ENCODE measurements at regions not wholly inside any gene's neighbourhood (a gene's known extent, or its start where the extent isn't known, plus 50 kb on each side); places are given as distances from the start of the nearest gene placed in this dataset.

- no peak for DNase-seq (ENCODE audit: low read depth in 2 of 2)
Measured at GRCh38 chr5:152995214-152995725, 495.2 kb upstream of the GRIA1 start.

GRCh38 chr5:153005711-153006110 lies 484.8 kb upstream of the GRIA1 start:
- DNase-seq (ENCODE audit: low read depth in 2 of 2): no peak

GRCh38 chr5:153006681-153007080 lies 483.8 kb upstream of the GRIA1 start:
- DNase-seq (ENCODE audit: low read depth in 2 of 2): no peak

- DNase-seq (ENCODE audit: low read depth in 2 of 2): no peak
Measured at GRCh38 chr5:153014194-153014593, 476.3 kb upstream of the GRIA1 start.

- no peak for DNase-seq (ENCODE audit: low read depth in 2 of 2)
Measured at GRCh38 chr5:153018121-153018520, 472.3 kb upstream of the GRIA1 start.

GRCh38 chr5:153030755-153031725 lies 459.4 kb upstream of the GRIA1 start:
- DNase-seq (ENCODE audit: low read depth in 2 of 2): no peak

GRCh38 chr5:153039501-153039900 lies 451.0 kb upstream of the GRIA1 start:
- no peak for DNase-seq (ENCODE audit: low read depth in 2 of 2)

GRCh38 chr5:153043886-153044285 lies 446.6 kb upstream of the GRIA1 start:
- DNase-seq (ENCODE audit: low read depth in 2 of 2): no peak

GRCh38 chr5:153050496-153051179 lies 439.8 kb upstream of the GRIA1 start:
- no peak for DNase-seq (ENCODE audit: low read depth in 2 of 2)

- DNase-seq (ENCODE audit: low read depth in 2 of 2): no peak
Measured at GRCh38 chr5:153066281-153066680, 424.2 kb upstream of the GRIA1 start.

- DNase-seq (ENCODE audit: low read depth in 2 of 2): no peak
Measured at GRCh38 chr5:153067869-153068268, 422.6 kb upstream of the GRIA1 start.

GRCh38 chr5:153079396-153079795 lies 411.1 kb upstream of the GRIA1 start:
- no peak for DNase-seq (ENCODE audit: low read depth in 2 of 2)

- DNase-seq (ENCODE audit: low read depth in 2 of 2): no peak
Measured at GRCh38 chr5:153080940-153081339, 409.5 kb upstream of the GRIA1 start.

- DNase-seq (ENCODE audit: low read depth in 2 of 2): no peak
Measured at GRCh38 chr5:153081385-153081784, 409.1 kb upstream of the GRIA1 start.

GRCh38 chr5:153084511-153084910 lies 406.0 kb upstream of the GRIA1 start:
- DNase-seq (ENCODE audit: low read depth in 2 of 2): no peak

GRCh38 chr5:153086486-153086885 lies 404.0 kb upstream of the GRIA1 start:
- DNase-seq (ENCODE audit: low read depth in 2 of 2): no peak

- DNase-seq (ENCODE audit: low read depth in 2 of 2): no peak
Measured at GRCh38 chr5:153088538-153088937, 401.9 kb upstream of the GRIA1 start.

- DNase-seq (ENCODE audit: low read depth in 2 of 2): no peak
Measured at GRCh38 chr5:153094333-153094732, 396.1 kb upstream of the GRIA1 start.

- DNase-seq (ENCODE audit: low read depth in 2 of 2): no peak
Measured at GRCh38 chr5:153096381-153096780, 394.1 kb upstream of the GRIA1 start.

GRCh38 chr5:153099328-153099727 lies 391.1 kb upstream of the GRIA1 start:
- DNase-seq (ENCODE audit: low read depth in 2 of 2): no peak

GRCh38 chr5:153101235-153102180 lies 389.0 kb upstream of the GRIA1 start:
- DNase-seq (ENCODE audit: low read depth in 2 of 2): no peak

GRCh38 chr5:153116916-153117315 lies 373.6 kb upstream of the GRIA1 start:
- no peak for DNase-seq (ENCODE audit: low read depth in 2 of 2)

Data from stimulated activated CD4-positive, alpha-beta T cell treated with anti-CD3 and anti-CD28 coated beads, Interleukin-12 subunit alpha, Interleukin-12 subunit beta, amount 100 ng/mL, for 24 hours (primary cell).